PC-9 (cell line): ENCODE measurements at regions not wholly inside any gene's neighbourhood (a gene's known extent, or its start where the extent isn't known, plus 50 kb on each side); places are given as distances from the start of the nearest gene placed in this dataset.

Source experiments
- BruUV-seq: library from RNA; stranded (reverse); fragments of 400-500 nt; replicated peaks from 2 replicates; lab custom pipeline; 2021; lab: Mats Ljungman, UMichigan
- CTCF ChIA-PET: fragments of 300-600 bp; sonication (Branson Sonifier 250); formaldehyde crosslinking; loops from one replicate; lab custom pipeline; 2022; ENCODE audit warnings: antibody characterized with exemption; lab: Charles Lee
- POLR2A ChIA-PET: fragments of 300-600 bp; sonication (Branson Sonifier 250); formaldehyde crosslinking; loops from one replicate; lab custom pipeline; 2022; ENCODE audit warnings: antibody characterized with exemption; ENCODE audit not compliant: unreplicated experiment; lab: Charles Lee
- DNase-seq, 2 experiments: peaks; one replicate each; pipeline versions ENCODE4 v3.0.0 to v3.0.0-alpha.2; 2015 to 2022; ENCODE audit warnings: mixed read lengths in 1 of 2
- H2AFZ ChIP-seq: fragments of 200-600 bp; sonication (generic); 2 replicates; pipeline ENCODE4 v1.8.1; 2017; ENCODE audit warnings: antibody characterized with exemption
- H3F3A ChIP-seq: fragments of 200-600 bp; sonication (generic); 2 replicates; pipeline ENCODE4 v1.8.1; 2017; ENCODE audit warnings: antibody characterized with exemption, mild to moderate bottlenecking, low read depth; ENCODE audit not compliant: insufficient read depth
- H3K27ac ChIP-seq: fragments of 200-600 bp; sonication (generic); 2 replicates; pipeline ENCODE4 v1.6.1; 2016; ENCODE audit warnings: mixed run types
- H3K27me3 ChIP-seq: fragments of 200-600 bp; sonication (generic); 2 replicates; pipeline ENCODE4 v1.6.1; 2016; ENCODE audit warnings: low read depth, mixed run types; ENCODE audit not compliant: insufficient read depth
- H3K36me3 ChIP-seq: fragments of 200-600 bp; sonication (generic); 2 replicates; pipeline ENCODE4 v1.6.1; 2016; ENCODE audit warnings: low read depth, mixed run types
- H3K4me1 ChIP-seq: fragments of 200-600 bp; sonication (generic); replicated peaks from 2 replicates; pipeline ENCODE4 v1.6.1; 2016; ENCODE audit warnings: mixed run types; ENCODE audit not compliant: insufficient read depth
- H3K4me2 ChIP-seq: fragments of 200-600 bp; sonication (generic); 2 replicates; pipeline ENCODE4 v1.6.1; 2017; ENCODE audit warnings: mixed run types
- H3K4me3 ChIP-seq: fragments of 200-600 bp; sonication (generic); 2 replicates; pipeline ENCODE4 v1.6.1; 2016; ENCODE audit warnings: mixed run types
- H3K79me2 ChIP-seq: fragments of 200-600 bp; sonication (generic); 2 replicates; pipeline ENCODE4 v1.6.1; 2017; ENCODE audit warnings: low read depth, mixed run types
- H3K9me2 ChIP-seq: fragments of 200-600 bp; sonication (generic); 2 replicates; pipeline ENCODE4 v1.8.1; 2017; ENCODE audit warnings: mild to moderate bottlenecking; ENCODE audit not compliant: insufficient read depth
- H3K9me3 ChIP-seq: fragments of 200-600 bp; sonication (generic); 2 replicates; pipeline ENCODE4 v1.8.1; 2016; ENCODE audit warnings: low read depth; ENCODE audit not compliant: insufficient read depth
- H4K20me1 ChIP-seq: fragments of 200-600 bp; sonication (generic); 2 replicates; pipeline ENCODE4 v1.8.1; 2017; ENCODE audit not compliant: insufficient read depth
- CTCF ChIP-seq: fragments of 200-600 bp; sonication (generic); conservative IDR thresholded peaks from 2 replicates; pipeline ENCODE4 v1.6.1; 2017; ENCODE audit warnings: mixed run types, antibody characterized with exemption, mild to moderate bottlenecking, moderate library complexity
- EZH2 ChIP-seq: fragments of 200-600 bp; sonication (generic); IDR thresholded peaks from 2 replicates; pipeline ENCODE4 v1.8.0; 2017; ENCODE audit warnings: antibody characterized with exemption, low read depth
- intact Hi-C: fragments of 100-400 bp; cut with micrococcal nuclease; formaldehyde crosslinking; loops from one replicate; pipeline ENCODE4 v1.10.0; 2022; ENCODE audit not compliant: unreplicated experiment

- H3K79me2 ChIP-seq: no peaks in the 10 kb centered on the region
- no peak overlapping the region for H3K4me3 ChIP-seq
- no peak overlapping the region for H2AFZ ChIP-seq
- TF ChIP-seq EZH2 (no peak), CTCF (no peak)
- intact Hi-C loops: no loop called here
- BruUV-seq: no TSS peak
- CTCF ChIA-PET: no interaction called here
- no peaks in the 10 kb centered on the region for H3K9me2 ChIP-seq
- H3K27me3 ChIP-seq: no peaks in the 10 kb centered on the region
- no peaks in the 10 kb centered on the region for H3F3A ChIP-seq
- POLR2A ChIA-PET: no interaction called here
- no peaks in the 10 kb centered on the region for H3K4me1 ChIP-seq
- H3K9me3 ChIP-seq: no peaks in the 10 kb centered on the region
- no peak overlapping the region for H3K4me2 ChIP-seq
- H3K27ac ChIP-seq: no peak overlapping the region
- no peak for DNase-seq
- H4K20me1 ChIP-seq: no peaks in the 10 kb centered on the region
- H3K36me3 ChIP-seq: no peaks in the 10 kb centered on the region
These were observed 278.9 kb upstream of the IZUMO3 start for GRCh38 chr9:24824607-24825006.

- H3K4me3 ChIP-seq: no peak overlapping the region
- H3K9me3 ChIP-seq: no peaks in the 10 kb centered on the region
- H3K27ac ChIP-seq: no peak overlapping the region
- no peaks in the 10 kb centered on the region for H3F3A ChIP-seq
- H3K4me1 ChIP-seq: no peaks in the 10 kb centered on the region
- no peaks in the 10 kb centered on the region for H4K20me1 ChIP-seq
- H3K27me3 ChIP-seq: no peaks in the 10 kb centered on the region
- H3K4me2 ChIP-seq: no peak overlapping the region
- no TSS peak for BruUV-seq
- no peak for DNase-seq
- ChIA-PET CTCF (no interaction called here), POLR2A (no interaction called here)
- H3K36me3 ChIP-seq: no peaks in the 10 kb centered on the region
- H2AFZ ChIP-seq: no peak overlapping the region
- intact Hi-C loops: no loop called here
- no peak for TF ChIP-seq EZH2
- TF ChIP-seq CTCF: no peak
- H3K79me2 ChIP-seq: no peaks in the 10 kb centered on the region
- no peaks in the 10 kb centered on the region for H3K9me2 ChIP-seq
These were observed 274.5 kb upstream of the IZUMO3 start for GRCh38 chr9:24820196-24820595.

DNA sequence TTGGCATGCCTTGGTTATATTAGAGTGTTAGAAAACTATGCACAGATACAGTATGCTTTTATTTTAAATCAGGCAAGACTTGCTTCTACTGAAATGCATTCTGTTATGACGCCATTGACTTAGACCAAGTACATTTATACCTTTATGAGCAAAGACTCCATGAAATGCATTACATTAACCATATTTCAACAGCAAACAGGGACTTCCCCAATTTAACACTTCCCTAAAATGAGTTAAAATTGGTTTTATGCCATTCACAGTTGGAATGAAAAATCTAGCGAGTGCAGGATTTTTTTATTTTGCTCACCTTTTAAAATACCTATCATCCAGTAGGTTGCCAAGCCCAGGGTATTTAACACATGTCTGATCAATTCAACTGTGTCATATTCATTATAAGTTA, 272.1 kb upstream of the IZUMO3 start:
- TF ChIP-seq EZH2 (no peak), CTCF (no peak)
- BruUV-seq: no TSS peak
- intact Hi-C loops: no loop called here
- no peak overlapping the region for H3K4me3 ChIP-seq
- H3K4me1 ChIP-seq: no peaks in the 10 kb centered on the region
- DNase-seq: no peak
- H4K20me1 ChIP-seq: no peaks in the 10 kb centered on the region
- H3K79me2 ChIP-seq: no peaks in the 10 kb centered on the region
- CTCF ChIA-PET: no interaction called here
- no peak overlapping the region for H3K4me2 ChIP-seq
- H3K27ac ChIP-seq: no peak overlapping the region
- no peaks in the 10 kb centered on the region for H3K36me3 ChIP-seq
- H3K9me2 ChIP-seq: no peaks in the 10 kb centered on the region
- H3K27me3 ChIP-seq: no peaks in the 10 kb centered on the region
- no peaks in the 10 kb centered on the region for H3F3A ChIP-seq
- POLR2A ChIA-PET: no interaction called here
- no peaks in the 10 kb centered on the region for H3K9me3 ChIP-seq
- no peak overlapping the region for H2AFZ ChIP-seq
